NT2/D1 (cell line): ENCODE measurements at regions not wholly inside any gene's neighbourhood (a gene's known extent, or its start where the extent isn't known, plus 50 kb on each side); places are given as distances from the start of the nearest gene placed in this dataset.

Experiments
- SUZ12 ChIP-seq: IDR thresholded peaks from 2 replicates; pipeline ENCODE4 v1.6.1; 2011; ENCODE audit not compliant: insufficient read length, insufficient read depth; ENCODE audit errors: extremely low read depth
- YY1 ChIP-seq: IDR thresholded peaks from 2 replicates; pipeline ENCODE4 v1.6.1; 2011; ENCODE audit not compliant: insufficient read length, insufficient read depth
- ZNF274 ChIP-seq: IDR thresholded peaks from 2 replicates; pipeline ENCODE4 v1.6.1; 2011; ENCODE audit warnings: mild to moderate bottlenecking, low read depth, low read length

DNA sequence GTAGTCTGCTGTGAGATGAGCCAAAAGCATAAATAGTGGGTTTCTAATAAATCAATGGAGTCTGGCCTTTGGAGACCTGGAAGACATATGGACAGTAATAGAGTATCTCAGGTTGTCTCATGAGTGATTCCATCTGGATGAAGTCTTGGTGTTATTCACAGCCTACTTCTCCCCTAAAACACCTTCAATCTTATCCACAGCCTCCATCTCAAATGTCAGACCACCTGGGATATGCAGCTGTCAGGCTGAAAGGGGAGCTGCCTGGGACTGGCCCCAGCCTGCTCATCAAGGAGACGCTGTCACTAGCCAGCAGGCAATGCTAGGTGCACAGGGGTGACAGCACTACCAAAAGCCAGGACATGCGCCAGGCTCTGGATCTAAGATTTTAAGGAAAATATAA lies 684.0 kb upstream of the ZEB2 start:
- TF ChIP-seq ZNF274, result no peak
- no peak for TF ChIP-seq YY1
- TF ChIP-seq SUZ12, result no peak
